ENCODE measurements at regions not wholly inside any gene's neighbourhood (a gene's known extent, or its start where the extent isn't known, plus 50 kb on each side); places are given as distances from the start of the nearest gene placed in this dataset.

- peaks cover 3% of the 10 kb centered on the region for H3K9me3 ChIP-seq (replicated peaks; ENCODE audit: control insufficient read depth, low read depth, low read length)
- no peaks in the 10 kb centered on the region for H3K4me1 ChIP-seq (ENCODE audit: control insufficient read depth, insufficient read depth, low read length)
- H3K4me3 ChIP-seq (ENCODE audit: low read length): no peak overlapping the region
- no peaks in the 10 kb centered on the region for H3K36me3 ChIP-seq (ENCODE audit: control insufficient read depth, insufficient read depth, low read length)
- no peaks in the 10 kb centered on the region for H3K27me3 ChIP-seq (ENCODE audit: control insufficient read depth, insufficient read depth, low read length)
- no peak for DNase-seq
- H3K27ac ChIP-seq (ENCODE audit: low read length): no peak overlapping the region
Measured at GRCh38 chr10:90412582-90412981, 445.3 kb downstream of the HTR7 start.

GRCh38 chr10:90413196-90413595 lies 444.6 kb downstream of the HTR7 start:
- no peaks in the 10 kb centered on the region for H3K27me3 ChIP-seq (ENCODE audit: control insufficient read depth, insufficient read depth, low read length)
- WGBS (ENCODE audit: insufficient coverage): no CpG with 5 or more reads among the region's 3 CpGs
- H3K27ac ChIP-seq (ENCODE audit: low read length): no peak overlapping the region
- H3K4me3 ChIP-seq (ENCODE audit: low read length): no peak overlapping the region
- peaks cover 3% of the 10 kb centered on the region for H3K9me3 ChIP-seq (replicated peaks; ENCODE audit: control insufficient read depth, low read depth, low read length)
- no peaks in the 10 kb centered on the region for H3K4me1 ChIP-seq (ENCODE audit: control insufficient read depth, insufficient read depth, low read length)
- DNase-seq: peak; percentile 6
- no peaks in the 10 kb centered on the region for H3K36me3 ChIP-seq (ENCODE audit: control insufficient read depth, insufficient read depth, low read length)

GRCh38 chr10:90414926-90415325 lies 442.9 kb downstream of the HTR7 start:
- Histone ChIP-seq H3K27ac (ENCODE audit: low read length) (no peak overlapping the region), H3K4me3 (ENCODE audit: low read length) (no peak overlapping the region), H3K36me3 (ENCODE audit: control insufficient read depth, insufficient read depth, low read length) (no peaks in the 10 kb centered on the region), H3K9me3 (replicated peaks; ENCODE audit: control insufficient read depth, low read depth, low read length) (peaks cover 3% of the 10 kb centered on the region), H3K27me3 (ENCODE audit: control insufficient read depth, insufficient read depth, low read length) (no peaks in the 10 kb centered on the region), H3K4me1 (ENCODE audit: control insufficient read depth, insufficient read depth, low read length) (no peaks in the 10 kb centered on the region)
- WGBS (ENCODE audit: insufficient coverage): no CpG with 5 or more reads among the region's 3 CpGs
- no peak for DNase-seq

GRCh38 chr10:90417029-90417428 lies 440.8 kb downstream of the HTR7 start:
- H3K9me3 ChIP-seq (replicated peaks; ENCODE audit: control insufficient read depth, low read depth, low read length): no peaks in the 10 kb centered on the region
- H3K27me3 ChIP-seq (ENCODE audit: control insufficient read depth, insufficient read depth, low read length): no peaks in the 10 kb centered on the region
- H3K4me1 ChIP-seq (ENCODE audit: control insufficient read depth, insufficient read depth, low read length): no peaks in the 10 kb centered on the region
- no peaks in the 10 kb centered on the region for H3K36me3 ChIP-seq (ENCODE audit: control insufficient read depth, insufficient read depth, low read length)
- no CpG with 5 or more reads among the region's 3 CpGs for WGBS (ENCODE audit: insufficient coverage)
- no peak overlapping the region for H3K27ac ChIP-seq (ENCODE audit: low read length)
- H3K4me3 ChIP-seq (ENCODE audit: low read length): no peak overlapping the region
- DNase-seq: no peak

- no peak overlapping the region for H3K27ac ChIP-seq (ENCODE audit: low read length)
- no peak for DNase-seq
- no peaks in the 10 kb centered on the region for H3K9me3 ChIP-seq (replicated peaks; ENCODE audit: control insufficient read depth, low read depth, low read length)
- no peaks in the 10 kb centered on the region for H3K4me1 ChIP-seq (ENCODE audit: control insufficient read depth, insufficient read depth, low read length)
- WGBS (ENCODE audit: insufficient coverage): 100% methylated on average over 1 of the region's 2 CpGs
- no peaks in the 10 kb centered on the region for H3K36me3 ChIP-seq (ENCODE audit: control insufficient read depth, insufficient read depth, low read length)
- no peaks in the 10 kb centered on the region for H3K27me3 ChIP-seq (ENCODE audit: control insufficient read depth, insufficient read depth, low read length)
- H3K4me3 ChIP-seq (ENCODE audit: low read length): no peak overlapping the region
Measured at GRCh38 chr10:90417476-90418210, 440.2 kb downstream of the HTR7 start.

GRCh38 chr10:90418869-90419652 lies 438.8 kb downstream of the HTR7 start:
- no peaks in the 10 kb centered on the region for H3K9me3 ChIP-seq (replicated peaks; ENCODE audit: control insufficient read depth, low read depth, low read length)
- no peak overlapping the region for H3K4me3 ChIP-seq (ENCODE audit: low read length)
- no peaks in the 10 kb centered on the region for H3K4me1 ChIP-seq (ENCODE audit: control insufficient read depth, insufficient read depth, low read length)
- 92% methylated on average over 3 of the region's 7 CpGs for WGBS (ENCODE audit: insufficient coverage)
- DNase-seq: no peak
- no peaks in the 10 kb centered on the region for H3K36me3 ChIP-seq (ENCODE audit: control insufficient read depth, insufficient read depth, low read length)
- H3K27me3 ChIP-seq (ENCODE audit: control insufficient read depth, insufficient read depth, low read length): no peaks in the 10 kb centered on the region
- no peak overlapping the region for H3K27ac ChIP-seq (ENCODE audit: low read length)

GRCh38 chr10:90420637-90421318 lies 437.1 kb downstream of the HTR7 start:
- no peaks in the 10 kb centered on the region for H3K27me3 ChIP-seq (ENCODE audit: control insufficient read depth, insufficient read depth, low read length)
- no peak for DNase-seq
- no peak overlapping the region for H3K4me3 ChIP-seq (ENCODE audit: low read length)
- H3K36me3 ChIP-seq (ENCODE audit: control insufficient read depth, insufficient read depth, low read length): no peaks in the 10 kb centered on the region
- H3K9me3 ChIP-seq (replicated peaks; ENCODE audit: control insufficient read depth, low read depth, low read length): no peaks in the 10 kb centered on the region
- WGBS (ENCODE audit: insufficient coverage): no CpG with 5 or more reads among the region's 1 CpG
- no peak overlapping the region for H3K27ac ChIP-seq (ENCODE audit: low read length)
- H3K4me1 ChIP-seq (ENCODE audit: control insufficient read depth, insufficient read depth, low read length): no peaks in the 10 kb centered on the region

- Histone ChIP-seq H3K36me3 (ENCODE audit: control insufficient read depth, insufficient read depth, low read length) (no peaks in the 10 kb centered on the region), H3K4me3 (ENCODE audit: low read length) (no peak overlapping the region), H3K27ac (ENCODE audit: low read length) (no peak overlapping the region), H3K9me3 (replicated peaks; ENCODE audit: control insufficient read depth, low read depth, low read length) (no peaks in the 10 kb centered on the region), H3K4me1 (ENCODE audit: control insufficient read depth, insufficient read depth, low read length) (no peaks in the 10 kb centered on the region), H3K27me3 (ENCODE audit: control insufficient read depth, insufficient read depth, low read length) (no peaks in the 10 kb centered on the region)
- DNase-seq: no peak
- WGBS (ENCODE audit: insufficient coverage): no CpG with 5 or more reads among the region's 2 CpGs
Measured at GRCh38 chr10:90421874-90422273, 436.0 kb downstream of the HTR7 start.

GRCh38 chr10:90424730-90425129 lies 433.1 kb downstream of the HTR7 start:
- no peak for DNase-seq
- H3K9me3 ChIP-seq (replicated peaks; ENCODE audit: control insufficient read depth, low read depth, low read length): no peaks in the 10 kb centered on the region
- H3K4me3 ChIP-seq (ENCODE audit: low read length): no peak overlapping the region
- H3K27me3 ChIP-seq (ENCODE audit: control insufficient read depth, insufficient read depth, low read length): no peaks in the 10 kb centered on the region
- H3K27ac ChIP-seq (ENCODE audit: low read length): no peak overlapping the region
- no peaks in the 10 kb centered on the region for H3K4me1 ChIP-seq (ENCODE audit: control insufficient read depth, insufficient read depth, low read length)
- no CpG with 5 or more reads among the region's 1 CpG for WGBS (ENCODE audit: insufficient coverage)
- H3K36me3 ChIP-seq (ENCODE audit: control insufficient read depth, insufficient read depth, low read length): no peaks in the 10 kb centered on the region

- WGBS (ENCODE audit: insufficient coverage): no CpG with 5 or more reads among the region's 1 CpG
- H3K36me3 ChIP-seq (ENCODE audit: control insufficient read depth, insufficient read depth, low read length): no peaks in the 10 kb centered on the region
Measured at GRCh38 chr10:90430186-90430585, 427.7 kb downstream of the HTR7 start.

More at GRCh38 chr10:90430186-90430585, 427.7 kb downstream of the HTR7 start:
- H3K4me1 ChIP-seq (ENCODE audit: control insufficient read depth, insufficient read depth, low read length): no peaks in the 10 kb centered on the region
- no peaks in the 10 kb centered on the region for H3K27me3 ChIP-seq (ENCODE audit: control insufficient read depth, insufficient read depth, low read length)
- H3K9me3 ChIP-seq (replicated peaks; ENCODE audit: control insufficient read depth, low read depth, low read length): no peaks in the 10 kb centered on the region
- no peak for DNase-seq
- no peak overlapping the region for H3K4me3 ChIP-seq (ENCODE audit: low read length)
- no peak overlapping the region for H3K27ac ChIP-seq (ENCODE audit: low read length)

Measured in muscle of leg (tissue), 3 donors.